GM12878 (cell line): ENCODE measurements at regions not wholly inside any gene's neighbourhood (a gene's known extent, or its start where the extent isn't known, plus 50 kb on each side); places are given as distances from the start of the nearest gene placed in this dataset.

Experiments used
- ATAC-seq: fragments of 200-7000 bp; cut with Tn5 transposase; 3 replicates; pipeline ENCODE4 v1.9.1; 2020; ENCODE audit warnings: mild to moderate bottlenecking, moderate library complexity
- BruUV-seq: library from RNA; stranded (reverse); fragments of 400-500 nt; replicated peaks from 2 replicates; lab custom pipeline; 2021; lab: Mats Ljungman, UMichigan
- CTCF ChIA-PET: fragments of 300-600 bp; sonication (Branson Sonifier 250); formaldehyde crosslinking; extraction: SDS; loops from one replicate; lab custom pipeline; 2021; ENCODE audit warnings: inconsistent platforms; lab: Yijun Ruan, JAX
- POLR2A ChIA-PET: fragments of 350-600 bp; formaldehyde crosslinking; extraction: SDS; loops from one replicate; lab custom pipeline; 2021; ENCODE audit warnings: inconsistent platforms; lab: Charles Lee
- RAD21 ChIA-PET: fragments of 300-600 bp; sonication (Branson Sonifier 250); formaldehyde crosslinking; loops from one replicate; lab custom pipeline; 2023; ENCODE audit warnings: antibody characterized with exemption; ENCODE audit not compliant: unreplicated experiment; lab: Charles Lee
- SMC1A ChIA-PET: fragments of 300-600 bp; sonication (Branson Sonifier 250); formaldehyde crosslinking; loops from one replicate; lab custom pipeline; 2023; ENCODE audit not compliant: unreplicated experiment, uncharacterized antibody; lab: Charles Lee
- DNase-seq: peaks from one replicate; pipeline ENCODE4 v3.0.0-alpha.2; 2011; ENCODE audit warnings: low read depth, low spot score
- FAIRE-seq: peaks from 3 replicates; lab custom pipeline; 2011; peaks lifted over from hg19 to GRCh38; lab: Jason Lieb, UNC
- H2AFZ ChIP-seq: 2 replicates; pipeline ENCODE4 v1.6.0; 2011; ENCODE audit warnings: low read depth, low read length, control low read depth; ENCODE audit not compliant: control insufficient read depth
- H3K27ac ChIP-seq: 2 replicates; pipeline ENCODE4 v1.5.1; 2011; ENCODE audit warnings: control low read depth; ENCODE audit not compliant: control insufficient read depth, insufficient read depth
- H3K27me3 ChIP-seq, 2 experiments: replicated peaks in 1 of 2; 2 replicates each; pipeline versions ENCODE4 v1.6.0 to v1.6.1; 2011; ENCODE audit warnings: low read length in 1 of 2; ENCODE audit not compliant: control insufficient read depth in 2 of 2, insufficient read depth in 2 of 2
- H3K36me3 ChIP-seq, 2 experiments: 2 replicates each; pipeline ENCODE4 v1.5.1; 2011; ENCODE audit warnings: low read length in 1 of 2; ENCODE audit not compliant: control insufficient read depth in 2 of 2, insufficient read depth in 2 of 2
- H3K4me1 ChIP-seq: 2 replicates; pipeline ENCODE4 v1.6.1; 2011; ENCODE audit warnings: mild to moderate bottlenecking, low read length, moderate library complexity, mixed read lengths; ENCODE audit not compliant: control insufficient read depth, insufficient read depth
- H3K4me2 ChIP-seq: 2 replicates; pipeline ENCODE4 v1.6.0; 2011; ENCODE audit warnings: control low read depth; ENCODE audit not compliant: control insufficient read depth, insufficient read depth
- H3K4me3 ChIP-seq: fragments of 200-600 bp; sonication (generic); 2 replicates; pipeline ENCODE4 v1.5.1; 2016
- H3K79me2 ChIP-seq: 2 replicates; pipeline ENCODE4 v1.6.0; 2011; ENCODE audit warnings: low read length; ENCODE audit not compliant: control insufficient read depth, insufficient read depth
- H3K9ac ChIP-seq: 2 replicates; pipeline ENCODE4 v1.8.0; 2011; ENCODE audit warnings: low read length, control low read depth, mixed read lengths; ENCODE audit not compliant: control insufficient read depth, insufficient read depth
- H3K9me3 ChIP-seq: replicated peaks from 3 replicates; pipeline ENCODE4 v1.5.1; 2011; ENCODE audit warnings: mild to moderate bottlenecking, low read length; ENCODE audit not compliant: control insufficient read depth, insufficient read depth
- H4K20me1 ChIP-seq: 2 replicates; pipeline ENCODE4 v1.6.0; 2011; ENCODE audit not compliant: control insufficient read depth, insufficient read depth
- DPF2 ChIP-seq: fragments of 450-650 bp; IDR thresholded peaks from 2 replicates; pipeline ENCODE4 v1.6.1; 2017; ENCODE audit warnings: mild to moderate bottlenecking
- MYB ChIP-seq: fragments of 150-350 bp; IDR thresholded peaks from 2 replicates; pipeline ENCODE4 v1.6.1; 2014; ENCODE audit warnings: mild to moderate bottlenecking, low read depth, low read length, borderline replicate concordance
- WGBS: methylation state at CpG from one replicate; pipeline ENCODE4 v1.1.6; 2016; ENCODE audit warnings: low lambda C conversion rate; ENCODE audit not compliant: insufficient replicate concordance, insufficient coverage; ENCODE audit errors: missing lambda C conversion rate; 5-methylcytosine and 5-hydroxymethylcytosine counted together
- in situ Hi-C: fragments of 300-500 bp; cut with MboI; formaldehyde crosslinking; loops from 9 replicates; pipeline ENCODE4 v1.14.3; 2018; ENCODE audit warnings: mixed read lengths
- intact Hi-C: fragments of 100-400 bp; cut with micrococcal nuclease; formaldehyde crosslinking; loops from one replicate; pipeline ENCODE4 v1.14.2; 2022; ENCODE audit not compliant: unreplicated experiment
- TF ChIP-seq, protein P1 (sequence below): fragments of 450-650 bp; formaldehyde crosslinking; IDR thresholded peaks from 2 replicates; pipeline ENCODE4 v1.4.0; 2020; ENCODE audit warnings: mild to moderate bottlenecking, moderate library complexity

DNA sequence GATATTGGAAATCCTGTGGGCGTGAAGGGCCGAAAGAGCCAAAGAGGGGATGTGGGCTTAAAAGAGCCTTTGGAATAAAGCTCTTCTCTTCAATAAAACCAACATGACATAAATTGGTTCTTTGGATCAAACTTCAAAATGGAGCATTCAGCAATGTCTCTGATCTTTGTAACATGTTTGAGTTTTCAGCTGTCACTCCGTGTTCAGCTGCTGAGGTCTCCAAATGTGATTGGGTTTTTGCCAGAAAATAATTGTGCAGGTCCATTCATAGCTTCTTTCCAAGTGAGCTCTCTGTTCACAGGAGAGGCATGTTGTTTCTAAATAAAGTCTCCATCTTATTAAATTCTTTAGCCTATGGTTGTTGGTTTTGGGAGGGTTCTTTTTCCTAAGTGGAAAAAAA, 127.6 kb upstream of the CCDC68 start:
- in situ Hi-C loops (no loop called here), intact Hi-C loops (no loop called here)
- 3% methylated on average over 3 of the region's 3 CpGs for WGBS
- no peak for DNase-seq
- ChIA-PET CTCF (interaction anchor here (0.7 kb wide), 1 partner anchor 430 kb away, joined by 3 read pairs; no protein-coding TSS in a partner anchor), SMC1A (interaction anchor here (0.7 to 2.6 kb wide), 3 partner anchors 10 to 18 kb away, joined by 3 to 13 read pairs (median 3); no protein-coding TSS in a partner anchor), RAD21 (interaction anchor here (0.7 to 1.1 kb wide), 2 partner anchors 17 to 134 kb away, joined by 3 to 5 read pairs; no protein-coding TSS in a partner anchor), POLR2A (interaction anchor here (0.9 to 1.0 kb wide), 2 partner anchors 15 to 18 kb away, joined by 3 to 6 read pairs; no protein-coding TSS in a partner anchor)
- no peaks in the 10 kb centered on the region for H3K4me1 ChIP-seq
- TF ChIP-seq, protein P1, sequence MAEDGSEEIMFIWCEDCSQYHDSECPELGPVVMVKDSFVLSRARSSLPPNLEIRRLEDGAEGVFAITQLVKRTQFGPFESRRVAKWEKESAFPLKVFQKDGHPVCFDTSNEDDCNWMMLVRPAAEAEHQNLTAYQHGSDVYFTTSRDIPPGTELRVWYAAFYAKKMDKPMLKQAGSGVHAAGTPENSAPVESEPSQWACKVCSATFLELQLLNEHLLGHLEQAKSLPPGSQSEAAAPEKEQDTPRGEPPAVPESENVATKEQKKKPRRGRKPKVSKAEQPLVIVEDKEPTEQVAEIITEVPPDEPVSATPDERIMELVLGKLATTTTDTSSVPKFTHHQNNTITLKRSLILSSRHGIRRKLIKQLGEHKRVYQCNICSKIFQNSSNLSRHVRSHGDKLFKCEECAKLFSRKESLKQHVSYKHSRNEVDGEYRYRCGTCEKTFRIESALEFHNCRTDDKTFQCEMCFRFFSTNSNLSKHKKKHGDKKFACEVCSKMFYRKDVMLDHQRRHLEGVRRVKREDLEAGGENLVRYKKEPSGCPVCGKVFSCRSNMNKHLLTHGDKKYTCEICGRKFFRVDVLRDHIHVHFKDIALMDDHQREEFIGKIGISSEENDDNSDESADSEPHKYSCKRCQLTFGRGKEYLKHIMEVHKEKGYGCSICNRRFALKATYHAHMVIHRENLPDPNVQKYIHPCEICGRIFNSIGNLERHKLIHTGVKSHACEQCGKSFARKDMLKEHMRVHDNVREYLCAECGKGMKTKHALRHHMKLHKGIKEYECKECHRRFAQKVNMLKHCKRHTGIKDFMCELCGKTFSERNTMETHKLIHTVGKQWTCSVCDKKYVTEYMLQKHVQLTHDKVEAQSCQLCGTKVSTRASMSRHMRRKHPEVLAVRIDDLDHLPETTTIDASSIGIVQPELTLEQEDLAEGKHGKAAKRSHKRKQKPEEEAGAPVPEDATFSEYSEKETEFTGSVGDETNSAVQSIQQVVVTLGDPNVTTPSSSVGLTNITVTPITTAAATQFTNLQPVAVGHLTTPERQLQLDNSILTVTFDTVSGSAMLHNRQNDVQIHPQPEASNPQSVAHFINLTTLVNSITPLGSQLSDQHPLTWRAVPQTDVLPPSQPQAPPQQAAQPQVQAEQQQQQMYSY (CRISPR knock-in tag), result no peak
- TF ChIP-seq DPF2 (no peak), MYB (no peak)
- H3K36me3 ChIP-seq, result no peaks in the 10 kb centered on the region
- no peaks in the 10 kb centered on the region for H4K20me1 ChIP-seq
- no peak overlapping the region for H3K4me3 ChIP-seq
- BruUV-seq, result no TSS peak
- no peaks in the 10 kb centered on the region for H3K9me3 ChIP-seq
- H3K27ac ChIP-seq, result no peak overlapping the region
- no peaks in the 10 kb centered on the region for H3K79me2 ChIP-seq
- FAIRE-seq, result no peak
- no peak overlapping the region for H3K4me2 ChIP-seq
- no peak for ATAC-seq
- no peak overlapping the region for H3K9ac ChIP-seq
- no peak overlapping the region for H2AFZ ChIP-seq
- H3K27me3 ChIP-seq, result no peaks in the 10 kb centered on the region
